H1 (cell line): ENCODE measurements at regions not wholly inside any gene's neighbourhood (a gene's known extent, or its start where the extent isn't known, plus 50 kb on each side); places are given as distances from the start of the nearest gene placed in this dataset.

ENCODE experiments used
- CHD7 ChIP-seq: fragments of 300-600 bp; sonication (generic); IDR thresholded peaks from 2 replicates; pipeline ENCODE4 v1.7.1; 2012; ENCODE audit warnings: low read length, moderate library complexity, mild to moderate bottlenecking, inconsistent platforms; ENCODE audit not compliant: insufficient replicate concordance
- GABPA ChIP-seq: IDR thresholded peaks from 2 replicates; pipeline ENCODE4 v1.6.1; 2011; ENCODE audit warnings: mild to moderate bottlenecking, low read length, moderate library complexity, borderline replicate concordance; ENCODE audit not compliant: insufficient read depth
- SP4 ChIP-seq: IDR thresholded peaks from 2 replicates; pipeline ENCODE4 v1.6.1; 2012; ENCODE audit warnings: low read length, inconsistent platforms
- SUZ12 ChIP-seq: fragments of 200-600 bp; sonication (generic); IDR thresholded peaks from 2 replicates; pipeline ENCODE4 v1.6.1; 2012; ENCODE audit warnings: mild to moderate bottlenecking, inconsistent platforms, low read length, moderate library complexity, mixed read lengths
- YY1 ChIP-seq: IDR thresholded peaks from 2 replicates; pipeline ENCODE4 v1.6.1; 2011; ENCODE audit warnings: low read depth, mild to moderate bottlenecking, low read length
- ZNF274 ChIP-seq: IDR thresholded peaks from 2 replicates; pipeline ENCODE4 v1.7.0; 2012; ENCODE audit warnings: low read length, borderline replicate concordance; ENCODE audit errors: extremely low read depth

- TF ChIP-seq CHD7 (no peak), ZNF274 (no peak), SUZ12 (no peak), YY1 (no peak), SP4 (no peak), GABPA (no peak)
These were observed 165.9 kb upstream of the ID2 start (continued) for GRCh38 chr2:8515864-8516533.
